Thoracic aorta (tissue), 2 donors: ENCODE measurements at regions not wholly inside any gene's neighbourhood (a gene's known extent, or its start where the extent isn't known, plus 50 kb on each side); places are given as distances from the start of the nearest gene placed in this dataset.

Experiments used
- ATAC-seq: fragments of 150-250 bp; one replicate; pipeline ENCODE4 v1.8.0; 2017; ENCODE audit warnings: low read depth; ENCODE audit not compliant: insufficient number of reproducible peaks, low FRiP score
- DNase-seq: peaks from one replicate; pipeline ENCODE4 v3.0.0-alpha.2; 2020; ENCODE audit warnings: low spot score
- H3K27ac ChIP-seq, 2 donors: fragments of 200-600 bp; sonication (generic); 1 replicate in 1 of 2; 2 replicates in 1 of 2; pipeline ENCODE4 v1.5.1; 2016; ENCODE audit warnings: mild to moderate bottlenecking in 2 of 2, moderate library complexity in 2 of 2
- H3K27me3 ChIP-seq: fragments of 200-600 bp; sonication (generic); replicated peaks from 2 replicates; pipeline ENCODE4 v1.6.0; 2016; ENCODE audit warnings: mild to moderate bottlenecking; ENCODE audit not compliant: insufficient read depth
- H3K36me3 ChIP-seq: fragments of 200-600 bp; sonication (generic); one replicate; pipeline ENCODE4 v1.5.1; 2016
- H3K4me1 ChIP-seq, 2 donors: fragments of 200-600 bp; sonication (generic); 1 replicate in 1 of 2; 2 replicates in 1 of 2; pipeline versions ENCODE4 v1.5.1 to v1.6.0; 2016; ENCODE audit warnings: low read depth in 2 of 2, mild to moderate bottlenecking in 1 of 2; ENCODE audit not compliant: control insufficient read depth in 1 of 2
- H3K4me3 ChIP-seq: fragments of 200-600 bp; sonication (generic); 2 replicates; pipeline ENCODE4 v1.5.1; 2016; ENCODE audit warnings: mild to moderate bottlenecking
- H3K9me3 ChIP-seq: fragments of 200-600 bp; sonication (generic); 2 replicates; pipeline ENCODE4 v1.5.1; 2016
- TF ChIP-seq, protein P1 (sequence below): fragments of 200-600 bp; sonication (generic); IDR thresholded peaks from one replicate; pipeline ENCODE4 v1.5.1; 2019; ENCODE audit warnings: antibody characterized with exemption

DNA sequence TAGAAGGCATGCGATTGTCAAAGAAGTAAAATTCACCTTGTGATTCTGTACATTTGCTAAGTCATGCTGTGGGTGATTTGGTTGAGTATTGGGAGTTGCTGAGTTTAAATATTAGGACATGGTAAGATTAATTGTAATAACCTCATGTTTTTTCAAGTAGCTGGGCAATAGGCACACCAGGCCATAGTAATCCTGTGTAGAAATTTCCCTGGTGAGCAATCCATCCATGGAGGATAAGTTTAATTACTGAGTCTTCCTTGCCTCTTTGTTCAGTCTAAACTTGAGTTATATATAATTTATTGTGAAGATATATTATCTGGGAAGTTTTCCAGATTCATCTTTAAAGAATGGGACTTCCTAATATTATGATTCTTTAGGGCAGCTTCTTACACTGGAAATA, 221.1 kb upstream of the NUDT12 start:
- Histone ChIP-seq H3K4me3 (no peak overlapping the region), H3K9me3 (no peaks in the 10 kb centered on the region)
- ATAC-seq, result no peak

DNA sequence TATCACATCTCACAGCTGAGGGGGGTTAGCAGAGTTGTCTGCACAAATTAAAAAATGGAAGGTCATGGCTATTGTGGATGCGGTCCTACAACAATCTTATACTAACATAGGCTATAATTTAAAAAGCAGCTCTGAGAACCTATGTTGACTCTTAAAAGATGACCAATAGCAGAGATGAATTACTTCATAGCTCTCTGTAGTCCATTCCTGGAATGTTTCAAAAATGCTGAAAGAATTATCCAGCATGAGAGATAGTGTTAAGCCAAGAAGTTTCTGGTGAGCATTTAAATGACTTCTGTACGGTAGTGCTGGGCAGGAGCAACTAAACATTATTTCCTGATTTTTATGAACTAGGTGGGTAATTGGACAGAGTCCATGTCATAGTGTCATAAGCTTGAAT, 218.2 kb upstream of the NUDT12 start:
- no peaks in the 10 kb centered on the region for H3K27me3 ChIP-seq
- TF ChIP-seq, protein P1, sequence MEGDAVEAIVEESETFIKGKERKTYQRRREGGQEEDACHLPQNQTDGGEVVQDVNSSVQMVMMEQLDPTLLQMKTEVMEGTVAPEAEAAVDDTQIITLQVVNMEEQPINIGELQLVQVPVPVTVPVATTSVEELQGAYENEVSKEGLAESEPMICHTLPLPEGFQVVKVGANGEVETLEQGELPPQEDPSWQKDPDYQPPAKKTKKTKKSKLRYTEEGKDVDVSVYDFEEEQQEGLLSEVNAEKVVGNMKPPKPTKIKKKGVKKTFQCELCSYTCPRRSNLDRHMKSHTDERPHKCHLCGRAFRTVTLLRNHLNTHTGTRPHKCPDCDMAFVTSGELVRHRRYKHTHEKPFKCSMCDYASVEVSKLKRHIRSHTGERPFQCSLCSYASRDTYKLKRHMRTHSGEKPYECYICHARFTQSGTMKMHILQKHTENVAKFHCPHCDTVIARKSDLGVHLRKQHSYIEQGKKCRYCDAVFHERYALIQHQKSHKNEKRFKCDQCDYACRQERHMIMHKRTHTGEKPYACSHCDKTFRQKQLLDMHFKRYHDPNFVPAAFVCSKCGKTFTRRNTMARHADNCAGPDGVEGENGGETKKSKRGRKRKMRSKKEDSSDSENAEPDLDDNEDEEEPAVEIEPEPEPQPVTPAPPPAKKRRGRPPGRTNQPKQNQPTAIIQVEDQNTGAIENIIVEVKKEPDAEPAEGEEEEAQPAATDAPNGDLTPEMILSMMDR, result no peak
- H3K4me3 ChIP-seq, result no peak overlapping the region
- DNase-seq (no peak), ATAC-seq (no peak)
- H3K9me3 ChIP-seq, result no peaks in the 10 kb centered on the region
- no peak overlapping the region for H3K27ac ChIP-seq
- H3K4me1 ChIP-seq, result no peaks in the 10 kb centered on the region
- no peaks in the 10 kb centered on the region for H3K36me3 ChIP-seq

More for the DNA sequence above, 221.1 kb upstream of the NUDT12 start:
- Histone ChIP-seq H3K27ac (no peak overlapping the region), H3K27me3 (no peaks in the 10 kb centered on the region), H3K4me1 (no peaks in the 10 kb centered on the region), H3K36me3 (no peaks in the 10 kb centered on the region)
- TF ChIP-seq, protein P1, result no peak
- no peak for DNase-seq

DNA sequence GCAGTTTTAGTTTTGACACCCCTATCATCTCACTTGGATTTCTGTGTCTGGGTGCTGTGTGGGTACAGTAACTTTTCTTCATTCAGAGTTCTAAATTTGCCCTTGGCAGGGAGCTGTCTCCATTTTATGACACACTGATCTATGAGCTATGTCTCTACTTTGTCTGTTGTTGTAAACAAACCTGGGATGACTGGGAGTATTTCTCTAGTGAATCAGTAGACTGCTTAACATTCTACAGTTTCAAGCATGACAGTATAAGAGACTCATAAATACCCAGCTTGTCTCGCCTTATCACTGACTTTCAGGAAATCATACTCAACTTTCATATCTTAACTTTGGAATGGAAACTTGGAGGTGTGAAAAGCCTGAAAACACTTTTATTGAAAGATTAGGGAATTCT, 212.1 kb upstream of the NUDT12 start:
- no peak overlapping the region for H3K27ac ChIP-seq
- ATAC-seq, result no peak
- no peak for DNase-seq
- H3K36me3 ChIP-seq, result no peaks in the 10 kb centered on the region
- no peaks in the 10 kb centered on the region for H3K4me1 ChIP-seq
- H3K4me3 ChIP-seq, result no peak overlapping the region
- H3K27me3 ChIP-seq, result no peaks in the 10 kb centered on the region
- H3K9me3 ChIP-seq, result no peaks in the 10 kb centered on the region
- TF ChIP-seq, protein P1, result no peak

DNA sequence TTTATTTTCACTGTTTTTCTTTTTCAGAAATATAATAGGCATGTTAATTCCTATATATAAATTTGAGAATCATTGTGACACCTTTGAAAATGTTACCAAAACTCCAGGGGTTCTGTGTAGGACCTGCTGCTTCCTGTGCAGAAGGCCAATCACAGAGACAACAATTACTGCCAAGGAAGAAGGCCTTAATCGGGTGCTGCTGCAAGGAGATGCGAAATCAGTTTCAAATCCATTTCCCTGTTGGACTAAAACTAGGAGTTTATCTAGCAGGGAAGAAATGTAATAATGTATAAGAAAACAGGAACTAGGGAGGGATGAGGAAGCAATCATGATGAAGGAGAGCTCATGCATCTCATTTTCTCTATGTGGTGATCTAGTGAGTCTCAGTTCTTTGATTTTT, 209.7 kb upstream of the NUDT12 start:
- H3K27ac ChIP-seq, result no peak overlapping the region
- no peaks in the 10 kb centered on the region for H3K4me1 ChIP-seq
- no peaks in the 10 kb centered on the region for H3K27me3 ChIP-seq
- DNase-seq (no peak), ATAC-seq (no peak)
- TF ChIP-seq, protein P1, result no peak
- no peaks in the 10 kb centered on the region for H3K9me3 ChIP-seq
- no peaks in the 10 kb centered on the region for H3K36me3 ChIP-seq
- no peak overlapping the region for H3K4me3 ChIP-seq

DNA sequence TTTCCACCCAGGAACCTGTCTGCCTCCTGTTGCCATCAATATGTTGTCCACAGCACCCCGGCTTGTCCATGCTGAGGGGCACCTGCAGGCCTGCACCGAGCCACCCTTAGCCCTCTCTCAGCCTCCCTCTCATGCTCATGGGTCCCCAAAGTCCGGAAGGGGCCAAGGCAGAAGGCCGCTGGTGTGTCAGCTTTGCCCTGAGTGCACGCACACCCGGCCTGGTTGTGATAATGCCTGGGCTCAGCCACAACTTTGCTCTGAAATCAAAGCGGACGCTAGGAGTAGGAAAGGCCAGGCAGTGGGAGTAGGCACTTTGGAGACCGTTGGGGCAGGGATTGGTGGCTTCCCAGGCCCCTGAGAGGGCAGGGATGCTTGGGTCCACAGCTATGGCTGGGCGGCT, 201.8 kb upstream of the NUDT12 start:
- TF ChIP-seq, protein P1, result no peak
- Histone ChIP-seq H3K9me3 (no peaks in the 10 kb centered on the region), H3K27ac (no peak overlapping the region), H3K4me3 (no peak overlapping the region), H3K4me1 (no peaks in the 10 kb centered on the region), H3K36me3 (no peaks in the 10 kb centered on the region), H3K27me3 (no peaks in the 10 kb centered on the region)
- ATAC-seq (no peak), DNase-seq (no peak)
